ENCODE measurements at regions not wholly inside any gene's neighbourhood (a gene's known extent, or its start where the extent isn't known, plus 50 kb on each side); places are given as distances from the start of the nearest gene placed in this dataset.

DNA sequence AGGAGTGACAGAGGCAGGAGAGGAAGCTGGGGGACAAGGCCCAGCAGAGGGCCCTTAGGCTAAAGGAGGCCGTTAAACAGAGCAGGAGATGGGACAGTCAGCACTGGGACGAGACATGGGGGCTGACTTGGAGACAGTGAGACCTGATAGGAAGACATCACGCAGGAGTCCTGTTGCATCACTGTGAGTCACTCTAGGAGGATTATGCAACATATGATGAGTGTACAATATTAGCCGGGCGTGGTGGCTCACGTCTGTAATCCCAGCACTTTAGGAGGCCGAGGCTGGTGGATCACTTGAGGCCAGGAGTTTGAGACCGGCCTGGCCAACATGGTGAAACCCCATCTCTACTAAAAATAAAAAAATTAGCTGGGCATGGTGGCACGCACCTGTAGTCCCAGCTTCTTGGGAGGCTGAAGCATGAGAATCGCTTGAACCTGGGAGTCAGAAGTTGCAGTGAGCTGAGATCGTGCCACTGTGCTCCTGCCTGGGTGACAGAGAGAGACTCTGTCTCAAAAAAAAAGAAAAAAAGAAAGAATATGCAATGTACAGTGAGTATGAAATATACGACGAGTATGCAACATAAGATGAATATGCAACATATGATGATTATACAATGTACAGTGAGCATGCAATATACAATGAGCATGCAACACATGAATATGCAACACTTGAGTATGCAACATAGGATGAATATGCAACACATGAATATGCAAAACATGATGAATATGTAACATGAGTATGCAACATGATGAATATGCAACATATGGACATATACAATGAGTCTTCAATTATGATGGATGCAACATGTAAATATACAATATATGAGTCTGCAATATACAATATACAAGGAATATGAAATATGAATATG is 83.3 kb upstream of the ID2 start (continued):
- TF ChIP-seq MAFK (IDR thresholded peaks at IDR 0.05; ENCODE audit: low read length) = peak; percentile 65
- no peak for TF ChIP-seq ZNF644 (tag; IDR thresholded peaks at IDR 0.05; ENCODE audit: low read depth)
- peak; percentile 93 for TF ChIP-seq HDAC2 (IDR thresholded peaks at IDR 0.05)
- peak; percentile 96 for TF ChIP-seq C11orf30 (IDR thresholded peaks at IDR 0.05; ENCODE audit: low read depth)
- peak; percentile 43 for TF ChIP-seq RBFOX2 (IDR thresholded peaks at IDR 0.05; ENCODE audit: low read depth, low read length)
- no peak for TF ChIP-seq PRMT5 (CRISPR knock-in tag; IDR thresholded peaks at IDR 0.05)
- TF ChIP-seq NCOA1 (IDR thresholded peaks at IDR 0.05; ENCODE audit: low read depth) = peak; percentile 82
- peak; percentile 58; the same call in 1 of the 2 replicates for TF ChIP-seq CBFA2T3 (IDR thresholded peaks at IDR 0.05)
- TF ChIP-seq ARID1B (IDR thresholded peaks at IDR 0.05) = peak; percentile 93
- no peak for TF ChIP-seq KDM4B (IDR thresholded peaks at IDR 0.05; ENCODE audit: borderline replicate concordance in 2 of 2, low read depth in 1 of 2)
- peak; percentile 100 for TF ChIP-seq FOSL1 (tag; conservative IDR thresholded peaks at IDR 0.05)
- no peak for TF ChIP-seq CHD1 (IDR thresholded peaks at IDR 0.05; ENCODE audit: low read length)
- no peak for TF ChIP-seq NFRKB (IDR thresholded peaks at IDR 0.05; ENCODE audit: low read depth)
- peak; percentile 66 for TF ChIP-seq MEIS2 (IDR thresholded peaks at IDR 0.05; ENCODE audit: partially characterized antibody)
- TF ChIP-seq ADNP (tag; IDR thresholded peaks at IDR 0.05) = peak; percentile 82
- peak; percentile 65; the same call in 1 of the 2 replicates for TF ChIP-seq BHLHE40 (IDR thresholded peaks at IDR 0.05; ENCODE audit: low read length)
- TF ChIP-seq BRD9 (IDR thresholded peaks at IDR 0.05; ENCODE audit: low read depth, partially characterized antibody) = no peak
- TF ChIP-seq THAP12 (CRISPR knock-in tag; IDR thresholded peaks at IDR 0.05) = no peak
- TF ChIP-seq HDAC1 (IDR thresholded peaks at IDR 0.05) = no peak; a peak in 1 of 4 replicates
- peak; percentile 77 for TF ChIP-seq SOX6 (IDR thresholded peaks at IDR 0.05)
- peak; percentile 95 for TF ChIP-seq SMARCA4 (IDR thresholded peaks at IDR 0.05)
- TF ChIP-seq TAF9B (IDR thresholded peaks at IDR 0.05; ENCODE audit: partially characterized antibody) = peak; percentile 94
- peak; percentile 91 for TF ChIP-seq MECOM (CRISPR knock-in tag; IDR thresholded peaks at IDR 0.05)
- TF ChIP-seq ZFX (CRISPR knock-in tag; IDR thresholded peaks at IDR 0.05) = peak; percentile 46
- peak; percentile 19; the same call in 1 of the 2 replicates for TF ChIP-seq PHF8 (IDR thresholded peaks at IDR 0.05; ENCODE audit: borderline replicate concordance, low read length)
- TF ChIP-seq LCOR (CRISPR knock-in tag; IDR thresholded peaks at IDR 0.05) = peak; percentile 54; the same call in 1 of the 2 replicates
- TF ChIP-seq RFX5 (IDR thresholded peaks at IDR 0.05; ENCODE audit: low read depth, low read length) = no peak
- peak; percentile 28; the same call in 1 of the 2 replicates for TF ChIP-seq TEAD4 (IDR thresholded peaks at IDR 0.05; ENCODE audit: low read length)
- no peak for TF ChIP-seq TEAD4 (CRISPR knock-in tag; IDR thresholded peaks at IDR 0.05; ENCODE audit: borderline replicate concordance)
- 0 out of 2 replicates have a peak, but pooled peaks have one; percentile 27 for TF ChIP-seq TOE1 (IDR thresholded peaks at IDR 0.05; ENCODE audit: borderline replicate concordance)
- TF ChIP-seq TOE1 (CRISPR knock-in tag; IDR thresholded peaks at IDR 0.05; ENCODE audit: borderline replicate concordance, low read depth) = peak; percentile 48; the same call in 1 of the 2 replicates

Data from K562 (cell line).